Activated CD4-positive, alpha-beta memory T cell treated with anti-CD3 and anti-CD28 coated beads for 36 hours (primary cell): ENCODE measurements at regions not wholly inside any gene's neighbourhood (a gene's known extent, or its start where the extent isn't known, plus 50 kb on each side); places are given as distances from the start of the nearest gene placed in this dataset.

ENCODE experiments used
- CTCF ChIA-PET: fragments of 350-600 bp; sonication (Branson Sonifier 250); formaldehyde crosslinking; loops from one replicate; lab custom pipeline; 2021; ENCODE audit warnings: antibody characterized with exemption, inconsistent platforms; lab: Charles Lee
- POLR2A ChIA-PET: fragments of 350-600 bp; sonication (Branson Sonifier 250); formaldehyde crosslinking; loops from one replicate; lab custom pipeline; 2021; ENCODE audit warnings: antibody characterized with exemption; lab: Charles Lee
- DNase-seq: peaks from one replicate; pipeline ENCODE4 v3.0.0-alpha.2; 2020
- H3K27ac Mint-ChIP-seq: one replicate; pipeline ENCODE4 v1.8.0; 2021; ENCODE audit warnings: mixed read lengths
- H3K27me3 Mint-ChIP-seq: one replicate; pipeline ENCODE4 v1.8.0; 2021; ENCODE audit warnings: mixed read lengths
- H3K36me3 Mint-ChIP-seq: one replicate; pipeline ENCODE4 v1.8.0; 2021; ENCODE audit warnings: mixed read lengths
- H3K4me1 Mint-ChIP-seq: one replicate; pipeline ENCODE4 v1.8.0; 2021; ENCODE audit warnings: low read depth, mixed read lengths
- H3K4me3 Mint-ChIP-seq: one replicate; pipeline ENCODE4 v1.8.0; 2021; ENCODE audit warnings: mild to moderate bottlenecking, mixed read lengths
- H3K9me3 Mint-ChIP-seq: one replicate; pipeline ENCODE4 v1.8.0; 2021; ENCODE audit warnings: mixed read lengths
- intact Hi-C: fragments of 100-400 bp; cut with micrococcal nuclease; formaldehyde crosslinking; loops from one replicate; pipeline ENCODE4 v1.15.1; 2023

GRCh38 chr18:25604894-25605597 lies 253.1 kb upstream of the ZNF521 start:
- H3K27ac Mint-ChIP-seq = no peak overlapping the region
- no peaks in the 10 kb centered on the region for H3K9me3 Mint-ChIP-seq
- H3K27me3 Mint-ChIP-seq = no peaks in the 10 kb centered on the region
- intact Hi-C loops = no loop called here
- POLR2A ChIA-PET = no interaction called here
- H3K4me1 Mint-ChIP-seq = no peaks in the 10 kb centered on the region
- no peak for DNase-seq
- CTCF ChIA-PET = no interaction called here
- no peaks in the 10 kb centered on the region for H3K36me3 Mint-ChIP-seq
- H3K4me3 Mint-ChIP-seq = no peak overlapping the region

GRCh38 chr18:25604196-25604893 lies 252.4 kb upstream of the ZNF521 start:
- ChIA-PET CTCF (no interaction called here), POLR2A (no interaction called here)
- DNase-seq = no peak
- Mint-ChIP-seq H3K27ac (no peak overlapping the region), H3K4me3 (no peak overlapping the region), H3K36me3 (no peaks in the 10 kb centered on the region), H3K27me3 (no peaks in the 10 kb centered on the region), H3K4me1 (no peaks in the 10 kb centered on the region), H3K9me3 (no peaks in the 10 kb centered on the region)
- intact Hi-C loops = no loop called here

GRCh38 chr18:25599443-25599842 lies 247.5 kb upstream of the ZNF521 start:
- Mint-ChIP-seq H3K36me3 (no peaks in the 10 kb centered on the region), H3K4me3 (no peak overlapping the region), H3K27ac (no peak overlapping the region), H3K9me3 (no peaks in the 10 kb centered on the region), H3K27me3 (no peaks in the 10 kb centered on the region), H3K4me1 (no peaks in the 10 kb centered on the region)
- CTCF ChIA-PET = no interaction called here
- POLR2A ChIA-PET = no interaction called here
- DNase-seq = no peak
- intact Hi-C loops = no loop called here

- Mint-ChIP-seq H3K27me3 (no peaks in the 10 kb centered on the region), H3K9me3 (no peaks in the 10 kb centered on the region), H3K27ac (no peak overlapping the region), H3K4me1 (no peaks in the 10 kb centered on the region), H3K36me3 (no peaks in the 10 kb centered on the region), H3K4me3 (no peak overlapping the region)
- CTCF ChIA-PET = no interaction called here
- no peak for DNase-seq
- intact Hi-C loops = no loop called here
- POLR2A ChIA-PET = no interaction called here
Measured at GRCh38 chr18:25597476-25597875, 245.5 kb upstream of the ZNF521 start.

- no peak overlapping the region for H3K27ac Mint-ChIP-seq
- POLR2A ChIA-PET = no interaction called here
- CTCF ChIA-PET = no interaction called here
Measured at GRCh38 chr18:25595274-25596060, 243.5 kb upstream of the ZNF521 start.

GRCh38 chr18:25594351-25594750 lies 242.4 kb upstream of the ZNF521 start:
- DNase-seq = no peak
- H3K27ac Mint-ChIP-seq = no peak overlapping the region
- H3K36me3 Mint-ChIP-seq = no peaks in the 10 kb centered on the region
- no peaks in the 10 kb centered on the region for H3K4me1 Mint-ChIP-seq
- intact Hi-C loops = no loop called here
- ChIA-PET CTCF (no interaction called here), POLR2A (no interaction called here)
- no peaks in the 10 kb centered on the region for H3K9me3 Mint-ChIP-seq
- H3K4me3 Mint-ChIP-seq = no peak overlapping the region
- no peaks in the 10 kb centered on the region for H3K27me3 Mint-ChIP-seq

More at GRCh38 chr18:25595274-25596060, 243.5 kb upstream of the ZNF521 start:
- no peak for DNase-seq
- intact Hi-C loops = no loop called here
- Mint-ChIP-seq H3K4me1 (no peaks in the 10 kb centered on the region), H3K36me3 (no peaks in the 10 kb centered on the region), H3K4me3 (no peak overlapping the region), H3K27me3 (no peaks in the 10 kb centered on the region), H3K9me3 (no peaks in the 10 kb centered on the region)

GRCh38 chr18:25592804-25593360 lies 240.9 kb upstream of the ZNF521 start:
- Mint-ChIP-seq H3K4me3 (no peak overlapping the region), H3K27ac (no peak overlapping the region), H3K9me3 (peaks cover 3% of the 10 kb centered on the region), H3K4me1 (no peaks in the 10 kb centered on the region), H3K27me3 (no peaks in the 10 kb centered on the region), H3K36me3 (no peaks in the 10 kb centered on the region)
- POLR2A ChIA-PET = no interaction called here
- intact Hi-C loops = no loop called here
- no peak for DNase-seq
- CTCF ChIA-PET = no interaction called here

GRCh38 chr18:25590456-25590855 lies 238.5 kb upstream of the ZNF521 start:
- CTCF ChIA-PET = no interaction called here
- Mint-ChIP-seq H3K27me3 (no peaks in the 10 kb centered on the region), H3K36me3 (no peaks in the 10 kb centered on the region), H3K27ac (no peak overlapping the region), H3K4me3 (no peak overlapping the region), H3K4me1 (no peaks in the 10 kb centered on the region), H3K9me3 (peaks cover 12% of the 10 kb centered on the region)
- POLR2A ChIA-PET = no interaction called here
- DNase-seq = no peak
- intact Hi-C loops = no loop called here

- ChIA-PET CTCF (no interaction called here), POLR2A (no interaction called here)
- no peaks in the 10 kb centered on the region for H3K36me3 Mint-ChIP-seq
- no peaks in the 10 kb centered on the region for H3K4me1 Mint-ChIP-seq
- DNase-seq = no peak
- no peak overlapping the region for H3K4me3 Mint-ChIP-seq
- intact Hi-C loops = no loop called here
- H3K9me3 Mint-ChIP-seq = peaks cover 16% of the 10 kb centered on the region
- no peak overlapping the region for H3K27ac Mint-ChIP-seq
- no peaks in the 10 kb centered on the region for H3K27me3 Mint-ChIP-seq
Measured at GRCh38 chr18:25587545-25587944, 235.6 kb upstream of the ZNF521 start.

GRCh38 chr18:25568986-25569385 lies 217.0 kb upstream of the ZNF521 start:
- CTCF ChIA-PET = no interaction called here
- Mint-ChIP-seq H3K36me3 (no peaks in the 10 kb centered on the region), H3K27me3 (no peaks in the 10 kb centered on the region), H3K27ac (no peak overlapping the region), H3K9me3 (peaks cover 2% of the 10 kb centered on the region), H3K4me3 (no peak overlapping the region), H3K4me1 (no peaks in the 10 kb centered on the region)
- intact Hi-C loops = no loop called here
- POLR2A ChIA-PET = no interaction called here
- DNase-seq = no peak

GRCh38 chr18:25563816-25564683 lies 212.1 kb upstream of the ZNF521 start:
- Mint-ChIP-seq H3K4me3 (no peak overlapping the region), H3K27me3 (no peaks in the 10 kb centered on the region), H3K27ac (no peak overlapping the region), H3K36me3 (no peaks in the 10 kb centered on the region), H3K9me3 (no peaks in the 10 kb centered on the region), H3K4me1 (no peaks in the 10 kb centered on the region)
- DNase-seq = no peak
- POLR2A ChIA-PET = no interaction called here
- CTCF ChIA-PET = no interaction called here
- intact Hi-C loops = no loop called here

- no peak overlapping the region for H3K4me3 Mint-ChIP-seq
- ChIA-PET POLR2A (no interaction called here), CTCF (no interaction called here)
- H3K27ac Mint-ChIP-seq = no peak overlapping the region
- DNase-seq = no peak
- no peaks in the 10 kb centered on the region for H3K9me3 Mint-ChIP-seq
- no peaks in the 10 kb centered on the region for H3K36me3 Mint-ChIP-seq
- H3K4me1 Mint-ChIP-seq = no peaks in the 10 kb centered on the region
- no peaks in the 10 kb centered on the region for H3K27me3 Mint-ChIP-seq
- intact Hi-C loops = no loop called here
Measured at GRCh38 chr18:25563346-25563745, 211.4 kb upstream of the ZNF521 start.
